Karpas-422 (cell line): ENCODE measurements at regions not wholly inside any gene's neighbourhood (a gene's known extent, or its start where the extent isn't known, plus 50 kb on each side); places are given as distances from the start of the nearest gene placed in this dataset.

Experiments used
- DNase-seq: peaks from one replicate; pipeline ENCODE4 v3.0.0-alpha.2; 2015
- H2AFZ ChIP-seq: fragments of 200-600 bp; sonication (generic); 2 replicates; pipeline ENCODE4 v1.6.1; 2014; ENCODE audit warnings: antibody characterized with exemption, low read length, mixed read lengths
- H3K27ac ChIP-seq: fragments of 200-600 bp; sonication (generic); 2 replicates; pipeline ENCODE4 v1.5.1; 2014; ENCODE audit warnings: mild to moderate bottlenecking, low read length, moderate library complexity
- H3K27me3 ChIP-seq: fragments of 200-600 bp; sonication (generic); 2 replicates; pipeline ENCODE4 v1.6.1; 2014; ENCODE audit warnings: low read length, mixed read lengths
- H3K36me3 ChIP-seq: fragments of 200-600 bp; sonication (generic); 2 replicates; pipeline ENCODE4 v1.6.1; 2014; ENCODE audit warnings: low read length, mixed read lengths; ENCODE audit not compliant: insufficient read depth
- H3K4me1 ChIP-seq: fragments of 200-600 bp; sonication (generic); 2 replicates; pipeline ENCODE4 v1.6.1; 2014; ENCODE audit warnings: mild to moderate bottlenecking, low read length, mixed read lengths
- H3K4me2 ChIP-seq: fragments of 200-600 bp; sonication (generic); 2 replicates; pipeline ENCODE4 v1.6.1; 2014; ENCODE audit warnings: low read length, low read depth, mild to moderate bottlenecking; ENCODE audit not compliant: poor library complexity, severe bottlenecking
- H3K4me3 ChIP-seq: fragments of 200-600 bp; sonication (generic); 2 replicates; pipeline ENCODE4 v1.5.1; 2014; ENCODE audit warnings: mild to moderate bottlenecking, antibody characterized with exemption, low read length, mixed read lengths
- H3K79me2 ChIP-seq: fragments of 200-600 bp; sonication (generic); 2 replicates; pipeline ENCODE4 v1.6.1; 2014; ENCODE audit warnings: mild to moderate bottlenecking, low read length, mixed read lengths
- H3K9ac ChIP-seq: fragments of 200-600 bp; sonication (generic); 2 replicates; pipeline ENCODE4 v1.6.0; 2014; ENCODE audit warnings: low read length
- H3K9me2 ChIP-seq: fragments of 200-600 bp; sonication (generic), shearing (Covaris generic); replicated peaks from 2 replicates; pipeline ENCODE4 v1.6.0; 2014; ENCODE audit warnings: mild to moderate bottlenecking, low read length, moderate library complexity; ENCODE audit not compliant: insufficient read depth
- H3K9me3 ChIP-seq: fragments of 300-700, 200-600 bp; sonication (generic); 2 replicates; pipeline ENCODE4 v1.6.1; 2014; ENCODE audit warnings: low read length, mixed read lengths
- H4K20me1 ChIP-seq: fragments of 200-600 bp; sonication (generic); 2 replicates; pipeline ENCODE4 v1.6.1; 2014; ENCODE audit warnings: mild to moderate bottlenecking, antibody characterized with exemption, low read length, low read depth; ENCODE audit not compliant: insufficient read depth

DNA sequence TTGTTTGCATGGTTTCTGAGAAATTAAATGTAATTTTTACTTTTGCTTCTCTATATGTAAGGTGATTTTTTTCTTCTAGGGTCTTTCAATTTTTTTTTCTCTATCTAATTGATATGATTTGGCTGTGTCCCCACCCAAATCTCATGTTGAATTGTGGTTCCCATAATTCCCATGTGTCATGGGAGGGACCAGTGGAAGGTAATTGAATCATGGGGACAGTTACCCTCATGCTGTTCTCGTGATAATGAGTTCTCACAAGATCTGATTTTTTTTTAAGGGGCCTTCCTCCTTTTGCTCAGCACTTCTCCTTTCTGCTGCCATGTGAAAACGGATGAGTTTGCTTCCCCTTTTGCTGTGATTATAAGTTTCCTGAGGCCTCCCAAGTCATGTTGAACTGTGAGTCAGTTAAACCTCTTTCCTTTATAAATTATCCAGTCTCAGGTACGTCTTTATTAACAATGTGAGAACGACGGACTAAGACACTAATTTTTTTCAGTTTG is 150.8 kb downstream of the MTRR start:
- no peak overlapping the region for H3K27ac ChIP-seq
- H3K4me1 ChIP-seq: peaks cover 7% of the 10 kb centered on the region
- no peaks in the 10 kb centered on the region for H4K20me1 ChIP-seq

DNA sequence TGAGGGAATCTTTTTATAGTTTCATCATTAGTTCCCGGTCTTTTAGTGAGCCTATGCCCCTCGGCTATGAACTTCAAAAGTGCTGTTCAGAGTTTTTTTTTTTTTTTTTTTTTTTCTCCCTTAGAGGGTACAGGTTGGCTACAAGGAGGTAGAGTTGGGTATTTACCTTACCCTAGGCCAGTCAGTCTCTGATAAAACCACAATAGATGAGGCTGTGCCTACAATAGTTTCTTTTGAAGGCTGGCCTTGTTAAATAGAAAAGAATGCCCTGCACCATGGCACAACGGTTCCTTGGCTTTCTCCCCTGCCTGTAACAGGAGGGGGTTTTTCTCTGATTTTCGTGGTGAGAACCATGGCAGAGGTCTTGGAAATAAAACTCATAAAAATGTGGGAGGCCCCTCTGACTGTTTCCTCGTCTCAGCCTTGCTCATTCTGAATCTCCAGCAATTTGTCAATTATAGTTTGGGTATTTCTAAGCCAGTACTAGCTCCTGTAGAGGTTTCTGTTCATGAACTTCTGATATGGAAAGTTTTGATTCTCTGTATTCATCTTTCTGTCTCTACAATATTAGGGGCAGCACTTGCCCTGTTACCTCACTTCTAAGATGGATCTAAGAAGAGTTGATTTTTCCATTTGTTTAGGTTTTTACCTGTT is 152.0 kb downstream of the MTRR start:
- no peaks in the 10 kb centered on the region for H3K9me2 ChIP-seq
- no peak overlapping the region; the same call in 1 of the 2 replicates for H2AFZ ChIP-seq
- H3K79me2 ChIP-seq: no peaks in the 10 kb centered on the region
- peaks cover 2% of the 10 kb centered on the region for H3K4me1 ChIP-seq
- H3K4me2 ChIP-seq: no peak overlapping the region
- H3K27ac ChIP-seq: no peak overlapping the region
- H4K20me1 ChIP-seq: no peaks in the 10 kb centered on the region
- H3K9ac ChIP-seq: no peak overlapping the region
- H3K27me3 ChIP-seq: 0 out of 2 replicates have a peak, but pooled peaks cover 3% of the 10 kb centered on the region
- H3K36me3 ChIP-seq: no peaks in the 10 kb centered on the region; the same call in 1 of the 2 replicates
- H3K4me3 ChIP-seq: no peak overlapping the region
- H3K9me3 ChIP-seq: 0 out of 2 replicates have a peak, but pooled peaks cover 6% of the 10 kb centered on the region
- DNase-seq: no peak

More for the DNA sequence above, 150.8 kb downstream of the MTRR start:
- no peaks in the 10 kb centered on the region; the same call in 1 of the 2 replicates for H3K36me3 ChIP-seq
- no peaks in the 10 kb centered on the region for H3K79me2 ChIP-seq
- H3K9me2 ChIP-seq: no peaks in the 10 kb centered on the region
- H3K9me3 ChIP-seq: 0 out of 2 replicates have a peak, but pooled peaks cover 6% of the 10 kb centered on the region
- H2AFZ ChIP-seq: no peak overlapping the region
- DNase-seq: peak; percentile 80
- H3K4me3 ChIP-seq: no peak overlapping the region
- no peaks in the 10 kb centered on the region for H3K27me3 ChIP-seq
- no peak overlapping the region for H3K4me2 ChIP-seq
- H3K9ac ChIP-seq: no peak overlapping the region

DNA sequence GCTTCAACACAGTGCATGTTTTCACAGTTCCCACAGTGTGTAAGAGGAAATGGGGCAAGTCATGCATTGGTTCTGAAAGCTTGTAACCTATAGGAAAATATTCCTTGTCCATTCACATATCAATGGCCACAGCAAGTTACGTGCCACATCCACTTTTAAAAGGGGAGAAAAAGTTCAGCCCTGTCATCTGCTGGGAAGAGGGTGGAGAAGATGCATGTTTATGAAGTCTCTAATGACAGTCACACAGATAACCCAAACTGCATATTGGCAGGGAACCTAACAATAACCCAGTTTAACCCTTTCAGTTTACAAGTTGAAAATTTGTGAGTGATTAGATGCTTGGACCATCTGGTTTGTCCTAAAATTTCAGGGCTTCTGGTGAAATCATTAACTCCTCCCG is 159.3 kb downstream of the MTRR start:
- Histone ChIP-seq H3K36me3 (no peaks in the 10 kb centered on the region), H3K9me3 (no peaks in the 10 kb centered on the region), H3K4me2 (no peak overlapping the region), H3K9ac (no peak overlapping the region), H3K4me1 (no peaks in the 10 kb centered on the region), H3K79me2 (no peaks in the 10 kb centered on the region), H3K27me3 (0 out of 2 replicates have a peak, but pooled peaks cover 3% of the 10 kb centered on the region), H4K20me1 (no peaks in the 10 kb centered on the region), H3K4me3 (no peak overlapping the region), H3K9me2 (no peaks in the 10 kb centered on the region), H2AFZ (no peak overlapping the region), H3K27ac (no peak overlapping the region)
- no peak for DNase-seq

DNA sequence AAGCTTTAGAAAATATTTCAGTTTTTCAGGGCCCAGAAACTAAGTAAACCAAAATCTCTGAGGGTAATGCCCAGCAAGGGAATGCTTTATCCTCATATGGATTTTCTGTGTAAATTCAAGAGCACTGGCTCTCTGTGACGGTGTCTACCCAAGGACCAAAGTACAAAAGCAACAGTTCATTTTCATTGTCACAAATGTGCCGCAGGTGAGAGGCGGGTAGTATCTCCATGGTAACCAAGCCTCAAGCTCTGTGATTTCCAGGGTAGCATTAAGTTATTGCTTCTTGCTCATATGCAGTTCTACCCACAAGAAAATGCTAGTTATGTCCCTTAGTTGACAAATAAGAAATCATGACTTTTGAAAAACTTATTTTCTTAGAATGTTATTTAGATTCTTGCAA is 164.3 kb downstream of the MTRR start:
- no peak overlapping the region for H2AFZ ChIP-seq
- H3K9me3 ChIP-seq: no peaks in the 10 kb centered on the region
- no peaks in the 10 kb centered on the region for H3K36me3 ChIP-seq
- H3K4me1 ChIP-seq: no peaks in the 10 kb centered on the region
- no peak for DNase-seq
- no peaks in the 10 kb centered on the region for H3K79me2 ChIP-seq
- no peak overlapping the region for H3K4me3 ChIP-seq
- no peaks in the 10 kb centered on the region for H3K27me3 ChIP-seq
- no peak overlapping the region for H3K27ac ChIP-seq
- H3K9me2 ChIP-seq: no peaks in the 10 kb centered on the region
- H3K4me2 ChIP-seq: no peak overlapping the region
- H4K20me1 ChIP-seq: no peaks in the 10 kb centered on the region
- H3K9ac ChIP-seq: no peak overlapping the region

DNA sequence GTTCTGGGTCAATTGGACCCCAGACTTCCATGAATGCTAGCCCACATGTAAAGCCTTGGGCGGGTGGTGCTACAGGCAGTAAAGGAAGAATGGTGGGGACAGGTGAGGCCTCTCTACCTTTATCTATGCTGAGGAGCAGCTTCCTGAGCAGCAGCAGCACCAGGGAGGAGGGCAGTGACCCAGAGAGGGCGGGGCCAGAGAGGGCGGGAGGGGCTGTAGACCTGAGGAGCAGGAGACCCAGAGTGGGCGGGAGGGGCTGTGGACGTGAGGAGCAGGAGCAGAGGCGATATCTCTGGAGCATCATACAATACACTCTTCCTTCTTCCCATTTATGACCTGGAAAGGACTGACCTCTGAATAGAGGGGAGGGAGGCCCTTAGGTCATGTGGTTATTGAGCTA is 165.9 kb downstream of the MTRR start:
- DNase-seq: no peak
- no peaks in the 10 kb centered on the region for H3K79me2 ChIP-seq
- H3K9ac ChIP-seq: no peak overlapping the region
- H3K9me2 ChIP-seq: no peaks in the 10 kb centered on the region
- no peaks in the 10 kb centered on the region for H4K20me1 ChIP-seq
- no peak overlapping the region for H2AFZ ChIP-seq
- H3K4me2 ChIP-seq: no peak overlapping the region
- no peak overlapping the region for H3K4me3 ChIP-seq
- H3K4me1 ChIP-seq: no peaks in the 10 kb centered on the region
- no peaks in the 10 kb centered on the region for H3K36me3 ChIP-seq
- H3K27me3 ChIP-seq: no peaks in the 10 kb centered on the region
- no peak overlapping the region for H3K27ac ChIP-seq
- H3K9me3 ChIP-seq: no peaks in the 10 kb centered on the region

DNA sequence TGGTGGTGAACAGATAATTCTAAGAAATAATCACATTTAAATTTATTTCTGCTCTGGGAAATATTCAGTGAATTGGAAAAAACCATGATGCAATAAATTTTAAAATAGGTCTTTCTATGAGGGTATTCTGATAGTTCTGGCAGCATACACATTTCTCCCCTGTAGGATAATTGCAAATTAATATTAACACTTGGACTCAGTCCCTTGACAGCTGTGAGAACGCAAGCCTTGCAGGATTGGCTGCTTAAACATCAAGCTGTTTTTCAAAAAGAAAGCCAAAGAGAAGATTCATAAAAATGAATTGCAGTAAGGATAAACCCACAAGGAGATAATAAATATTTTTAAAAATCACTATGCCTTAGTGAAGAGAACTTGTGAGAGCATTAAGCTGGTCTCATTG is 180.0 kb downstream of the MTRR start:
- Histone ChIP-seq H3K27ac (no peak overlapping the region), H4K20me1 (no peaks in the 10 kb centered on the region), H3K27me3 (no peaks in the 10 kb centered on the region), H2AFZ (no peak overlapping the region), H3K4me3 (no peak overlapping the region), H3K4me2 (no peak overlapping the region), H3K9me3 (no peaks in the 10 kb centered on the region), H3K9ac (no peak overlapping the region), H3K4me1 (no peaks in the 10 kb centered on the region), H3K9me2 (no peaks in the 10 kb centered on the region), H3K36me3 (no peaks in the 10 kb centered on the region), H3K79me2 (no peaks in the 10 kb centered on the region)
- DNase-seq: no peak

DNA sequence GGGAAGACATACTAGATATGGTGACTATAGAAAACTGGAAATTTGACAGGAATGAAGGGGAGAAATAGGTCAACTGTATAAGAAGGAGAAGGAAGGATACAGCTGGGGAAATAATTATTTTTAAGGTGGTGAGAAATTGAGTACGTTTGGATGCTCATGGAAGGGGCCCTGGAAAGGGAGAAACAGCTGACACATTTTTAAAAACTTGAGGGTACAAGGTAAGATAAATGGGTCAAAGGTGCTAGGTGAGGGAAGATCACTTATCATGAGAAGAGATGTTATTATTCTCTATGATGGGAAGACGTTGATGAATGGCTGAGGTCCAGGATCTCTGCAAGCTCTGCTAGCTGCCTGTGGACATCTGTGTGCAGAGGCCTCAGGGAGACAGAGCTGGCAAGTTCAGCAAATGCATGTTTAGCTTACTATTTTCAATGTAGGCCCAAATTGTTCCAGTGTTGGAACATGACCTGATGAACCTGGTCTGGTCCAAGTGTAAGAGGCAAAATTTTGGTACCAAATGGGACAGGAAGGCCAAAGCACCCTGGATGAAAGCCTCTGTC is 181.7 kb downstream of the MTRR start:
- Histone ChIP-seq H3K4me1 (no peaks in the 10 kb centered on the region), H2AFZ (no peak overlapping the region), H4K20me1 (no peaks in the 10 kb centered on the region)

DNA sequence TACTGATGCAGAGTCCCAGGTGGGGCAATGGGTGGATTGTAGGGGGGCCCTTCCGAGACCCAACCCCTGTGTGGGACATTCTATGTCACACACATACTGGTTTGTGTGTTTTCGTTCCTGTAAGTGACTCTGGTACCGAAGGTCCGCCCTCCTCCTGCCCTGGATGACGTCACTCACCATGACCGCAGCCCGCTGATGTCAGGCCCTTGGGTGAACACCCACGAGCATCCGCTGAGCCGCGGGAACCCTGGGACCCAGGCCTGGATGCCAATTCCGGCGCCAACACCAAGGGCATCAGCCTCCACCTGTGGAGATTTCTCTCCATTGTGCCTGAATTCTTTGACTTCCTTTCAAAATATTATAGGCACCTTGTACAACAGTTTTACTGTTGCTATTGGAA is 184.3 kb downstream of the MTRR start:
- Histone ChIP-seq H4K20me1 (no peaks in the 10 kb centered on the region), H3K9ac (no peak overlapping the region), H2AFZ (no peak overlapping the region), H3K4me1 (no peaks in the 10 kb centered on the region), H3K36me3 (no peaks in the 10 kb centered on the region), H3K9me2 (no peaks in the 10 kb centered on the region), H3K4me2 (no peak overlapping the region), H3K27me3 (no peaks in the 10 kb centered on the region), H3K27ac (no peak overlapping the region), H3K9me3 (no peaks in the 10 kb centered on the region), H3K4me3 (no peak overlapping the region), H3K79me2 (no peaks in the 10 kb centered on the region)
- DNase-seq: no peak

More for the DNA sequence above, 181.7 kb downstream of the MTRR start:
- no peaks in the 10 kb centered on the region for H3K9me2 ChIP-seq
- H3K9ac ChIP-seq: no peak overlapping the region
- no peaks in the 10 kb centered on the region for H3K27me3 ChIP-seq
- DNase-seq: no peak
- H3K27ac ChIP-seq: no peak overlapping the region
- no peak overlapping the region for H3K4me2 ChIP-seq
- no peaks in the 10 kb centered on the region for H3K9me3 ChIP-seq
- H3K4me3 ChIP-seq: no peak overlapping the region
- no peaks in the 10 kb centered on the region for H3K36me3 ChIP-seq
- no peaks in the 10 kb centered on the region for H3K79me2 ChIP-seq
